Left colon (tissue), 2 donors: ENCODE measurements at regions not wholly inside any gene's neighbourhood (a gene's known extent, or its start where the extent isn't known, plus 50 kb on each side); places are given as distances from the start of the nearest gene placed in this dataset.
A peak's percentile ranks its signal among the peaks of the same experiment; 100 is the strongest.
"Not testable (repeated sequence)": the region's sequence is repeated elsewhere in the genome, so short reads cannot be mapped to it uniquely, and the experiment has no call there.

Experiments
- ATAC-seq: fragments of 200-7000 bp; cut with Tn5 transposase; one replicate; pipeline ENCODE4 v1.9.1; 2020; ENCODE audit warnings: mild to moderate bottlenecking, moderate library complexity
- DNase-seq, 2 donors: peaks; one replicate each; pipeline ENCODE4 v3.0.0-alpha.2; 2020
- intact Hi-C, 2 donors: fragments of 100-400 bp; cut with DNase I in 1 of 2; cut with micrococcal nuclease in 1 of 2; formaldehyde crosslinking; loops; one replicate each; pipeline versions ENCODE4 v1.11.2 to v1.14.0; 2022; cut with DNase I, micrococcal nuclease
- donor health status: DM: no; HTN: no; CAD: no.
- donor health status: DM: yes; HTN: yes; CAD: no.

DNA sequence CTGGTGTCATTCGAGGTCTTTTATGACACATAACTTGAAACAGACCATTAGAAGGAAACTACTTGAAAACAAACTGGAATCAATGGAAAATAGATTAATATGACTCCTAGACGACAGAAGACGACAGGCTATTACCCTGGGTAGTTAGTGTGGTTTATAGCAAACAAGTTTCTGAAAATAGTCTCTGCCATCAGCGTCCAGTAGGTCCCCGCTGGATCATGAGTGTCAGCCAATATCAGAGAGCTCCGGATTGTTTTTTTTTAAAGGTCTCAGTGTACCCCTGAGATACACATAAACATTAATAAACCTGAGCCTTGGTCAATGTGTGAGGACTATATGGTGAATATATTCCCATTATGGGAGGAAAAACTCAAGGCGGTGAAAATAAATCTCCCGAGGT, 115.0 kb upstream of the THUMPD2 start:
- ATAC-seq (no peak), DNase-seq (no peak)
- intact Hi-C loops, result no loop called here

GRCh38 chr2:39893616-39894015, 114.6 kb upstream of the THUMPD2 start:
- DNase-seq (no peak), ATAC-seq (no peak)
- intact Hi-C loops, result no loop called here

DNA sequence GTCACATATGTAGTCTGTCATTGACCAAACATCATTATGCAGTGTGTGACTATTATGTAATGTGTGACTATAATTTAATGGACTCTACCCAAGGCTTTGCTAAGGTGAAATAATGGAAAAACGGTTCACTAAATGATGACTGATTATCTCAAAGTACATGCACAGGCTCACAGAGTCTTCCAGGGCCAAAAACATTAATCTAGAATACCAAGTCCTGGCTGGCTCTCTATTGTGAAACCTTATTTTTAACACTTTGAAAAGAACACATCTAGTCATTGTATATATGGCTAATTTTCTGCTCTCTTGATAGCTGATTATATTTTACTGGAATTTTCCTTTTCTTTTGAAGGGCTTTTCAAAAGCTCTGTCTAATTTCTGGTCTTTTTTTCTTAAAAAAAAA, 102.9 kb upstream of the THUMPD2 start:
- ATAC-seq (no peak), DNase-seq (no peak)
- intact Hi-C loops, result no loop called here

- ATAC-seq, result no peak
- DNase-seq, result no peak
- intact Hi-C loops, result no loop called here
These were observed 102.4 kb upstream of the THUMPD2 start for GRCh38 chr2:39881494-39881893.

- ATAC-seq, intact Hi-C loops, DNase-seq: not testable (repeated sequence)
These were observed 99.9 kb upstream of the THUMPD2 start for GRCh38 chr2:39879001-39879400.

- no peak for DNase-seq
- no peak for ATAC-seq
- intact Hi-C loops, result no loop called here
These were observed 96.8 kb upstream of the THUMPD2 start for GRCh38 chr2:39875914-39876267.

DNA sequence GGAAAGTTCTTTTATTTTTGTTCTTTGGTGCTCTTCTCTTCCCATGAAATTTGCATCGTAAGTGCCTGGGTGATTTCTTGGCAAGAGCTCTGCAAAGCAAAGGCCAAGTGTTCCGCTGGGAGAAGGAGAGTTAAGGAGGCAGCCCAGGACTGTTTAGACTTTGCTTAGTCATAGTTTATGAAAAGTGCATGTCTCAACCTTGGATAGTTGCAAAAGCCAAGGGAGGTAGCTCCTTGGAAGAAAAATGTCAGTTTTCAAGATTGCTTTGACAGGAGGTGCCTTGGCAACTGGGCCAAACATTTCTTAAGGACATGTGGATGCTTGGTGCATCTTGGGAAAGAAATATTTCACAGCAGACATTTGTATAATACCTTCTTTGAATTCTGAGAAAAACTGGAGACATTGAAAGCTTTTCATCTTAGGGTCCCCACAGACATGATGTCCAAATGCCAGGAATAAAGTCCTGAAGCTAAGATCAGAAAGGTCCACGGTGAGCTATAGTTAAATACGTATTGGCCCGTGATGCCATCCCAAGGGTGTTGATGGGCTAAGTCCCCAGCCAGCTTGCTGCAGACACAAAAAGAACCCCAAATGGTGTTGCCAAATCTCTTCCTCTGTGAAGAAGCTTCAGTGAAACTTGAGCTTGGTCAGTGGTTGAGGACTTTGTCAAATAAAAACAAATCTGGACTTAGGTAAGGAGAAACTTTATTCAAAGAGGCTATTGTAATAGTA, 96.3 kb upstream of the THUMPD2 start:
- peak in 1 of 2 donors; percentile 33 for DNase-seq
- no peak for ATAC-seq
- intact Hi-C loops, result no loop called here

GRCh38 chr2:39874236-39874635, 95.2 kb upstream of the THUMPD2 start:
- DNase-seq, result no peak
- intact Hi-C loops, result no loop called here
- ATAC-seq, result no peak

GRCh38 chr2:39873586-39873985, 94.5 kb upstream of the THUMPD2 start:
- DNase-seq (no peak), ATAC-seq (no peak)
- intact Hi-C loops, result no loop called here

GRCh38 chr2:39872748-39873147, 93.7 kb upstream of the THUMPD2 start:
- ATAC-seq (no peak), DNase-seq (no peak)
- intact Hi-C loops, result no loop called here

GRCh38 chr2:39871291-39871761, 92.3 kb upstream of the THUMPD2 start:
- no peak for ATAC-seq
- intact Hi-C loops, result no loop called here

GRCh38 chr2:39870871-39871270, 91.8 kb upstream of the THUMPD2 start:
- DNase-seq (no peak), ATAC-seq (no peak)
- intact Hi-C loops, result no loop called here

More at GRCh38 chr2:39871291-39871761, 92.3 kb upstream of the THUMPD2 start:
- no peak for DNase-seq

DNA sequence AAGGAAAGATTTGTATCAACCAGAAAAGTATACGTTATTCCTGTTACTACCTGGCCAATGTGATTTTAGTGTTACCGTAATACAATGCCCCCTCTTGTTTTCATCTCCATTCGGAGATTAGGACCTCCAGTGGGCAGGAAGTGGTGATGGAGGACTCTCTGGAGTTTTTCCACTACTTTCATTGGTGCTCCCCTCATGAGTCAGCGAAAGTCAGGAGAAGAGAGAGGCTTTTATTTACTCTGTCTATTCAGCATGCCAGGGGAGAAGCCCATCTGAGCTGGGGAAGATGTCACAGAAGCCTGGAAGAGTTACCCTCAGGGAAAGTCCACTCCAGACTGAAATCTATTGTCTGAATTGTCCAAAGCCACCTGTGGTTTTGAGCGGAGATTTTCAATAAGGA, 88.2 kb upstream of the THUMPD2 start:
- DNase-seq, result no peak
- no peak for ATAC-seq
- intact Hi-C loops, result no loop called here

- ATAC-seq (no peak), DNase-seq (no peak)
- intact Hi-C loops, result no loop called here
These were observed 86.7 kb upstream of the THUMPD2 start for GRCh38 chr2:39865751-39866150.

- intact Hi-C loops, DNase-seq, ATAC-seq: not testable (repeated sequence)
These were observed 84.6 kb upstream of the THUMPD2 start for GRCh38 chr2:39863672-39864071.

- DNase-seq, result no peak
These were observed 81.5 kb upstream of the THUMPD2 start for GRCh38 chr2:39860538-39860937.

GRCh38 chr2:39858677-39859076, 79.6 kb upstream of the THUMPD2 start:
- ATAC-seq (no peak), DNase-seq (no peak)
- intact Hi-C loops, result no loop called here

More at GRCh38 chr2:39860538-39860937, 81.5 kb upstream of the THUMPD2 start:
- no peak for ATAC-seq
- intact Hi-C loops, result no loop called here

DNA sequence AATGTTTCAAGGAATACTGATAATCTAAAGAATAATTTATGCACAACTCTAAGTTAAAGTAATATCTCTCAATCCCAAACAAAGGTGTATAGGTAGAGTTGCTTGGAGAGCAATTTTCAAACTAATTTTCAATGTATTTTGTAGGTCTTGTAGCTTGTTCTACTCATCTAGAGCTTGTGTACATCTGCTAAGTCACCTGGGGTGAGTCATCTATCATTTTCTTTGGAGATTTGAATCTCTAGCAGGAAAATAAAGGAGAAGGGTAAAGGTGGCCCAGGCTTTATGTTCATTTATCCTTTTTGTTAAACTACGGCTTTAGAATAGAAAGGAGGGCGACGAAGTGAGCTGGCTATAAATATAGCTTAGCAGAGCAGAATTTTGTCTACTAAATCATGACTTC, 76.8 kb upstream of the THUMPD2 start:
- ATAC-seq, result no peak

GRCh38 chr2:39854771-39855170, 75.7 kb upstream of the THUMPD2 start:
- DNase-seq (no peak), ATAC-seq (no peak)
- intact Hi-C loops, result no loop called here

More for the DNA sequence above, 76.8 kb upstream of the THUMPD2 start:
- no peak for DNase-seq
- intact Hi-C loops, result no loop called here

GRCh38 chr2:39852831-39853230, 73.8 kb upstream of the THUMPD2 start:
- intact Hi-C loops, result no loop called here
- no peak for DNase-seq
- ATAC-seq, result no peak

GRCh38 chr2:39851651-39852110, 72.6 kb upstream of the THUMPD2 start:
- DNase-seq (no peak), ATAC-seq (no peak)
- intact Hi-C loops, result no loop called here
